Fibroblast of pulmonary artery (primary cell): ENCODE measurements at regions not wholly inside any gene's neighbourhood (a gene's known extent, or its start where the extent isn't known, plus 50 kb on each side); places are given as distances from the start of the nearest gene placed in this dataset.
"Not testable (repeated sequence)": the region's sequence is repeated elsewhere in the genome, so short reads cannot be mapped to it uniquely, and the experiment has no call there.

Experiments
- DNase-seq: peaks from one replicate; pipeline ENCODE4 v3.0.0-alpha.2; 2010; ENCODE audit warnings: low read depth
- H3K4me3 ChIP-seq: replicated peaks from 2 replicates; pipeline ENCODE4 v1.5.1; 2011; ENCODE audit warnings: low read depth, mild to moderate bottlenecking, control low read depth, low read length, moderate library complexity
- TF ChIP-seq, protein P1 (sequence below): IDR thresholded peaks from 2 replicates; pipeline ENCODE4 v1.5.1; 2011; ENCODE audit warnings: mild to moderate bottlenecking, control low read depth, low read length, inconsistent platforms; ENCODE audit errors: missing control alignments

DNA sequence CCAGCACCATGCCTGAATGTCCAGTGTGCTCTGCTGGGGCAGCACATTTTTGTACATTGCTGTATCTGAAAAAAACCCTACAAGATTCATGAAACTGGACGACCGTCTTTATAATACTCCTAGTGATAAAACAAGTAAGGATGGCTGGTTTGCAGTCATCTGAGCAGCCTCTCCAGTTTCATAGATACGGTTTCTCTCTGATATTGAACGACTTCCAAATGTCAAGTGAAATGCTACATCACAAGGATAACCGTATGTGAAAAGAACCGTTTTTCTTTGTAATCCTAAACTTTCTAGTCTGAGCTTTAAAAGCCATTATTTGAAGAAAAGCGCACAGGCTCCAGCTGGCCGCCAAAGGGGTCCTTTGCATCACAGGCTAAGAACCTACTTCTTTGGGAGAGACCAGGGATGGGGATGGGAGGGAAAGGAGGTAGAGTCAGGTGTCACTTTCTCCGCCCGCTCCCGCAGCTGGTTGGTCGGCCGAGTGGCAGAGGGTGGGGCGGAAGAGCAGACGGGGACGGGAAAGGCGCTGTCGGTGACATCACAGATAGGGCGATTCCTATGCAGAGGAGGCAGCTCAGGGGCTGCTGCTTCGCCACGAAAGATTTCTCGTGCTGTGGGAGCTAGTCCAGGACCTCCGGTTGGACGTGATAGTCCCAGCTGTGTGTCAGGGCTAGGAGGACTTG is 180.4 kb upstream of the NOTCH2NLA start:
- H3K4me3 ChIP-seq, result not testable (repeated sequence)
- DNase-seq, result peak; percentile 46

DNA sequence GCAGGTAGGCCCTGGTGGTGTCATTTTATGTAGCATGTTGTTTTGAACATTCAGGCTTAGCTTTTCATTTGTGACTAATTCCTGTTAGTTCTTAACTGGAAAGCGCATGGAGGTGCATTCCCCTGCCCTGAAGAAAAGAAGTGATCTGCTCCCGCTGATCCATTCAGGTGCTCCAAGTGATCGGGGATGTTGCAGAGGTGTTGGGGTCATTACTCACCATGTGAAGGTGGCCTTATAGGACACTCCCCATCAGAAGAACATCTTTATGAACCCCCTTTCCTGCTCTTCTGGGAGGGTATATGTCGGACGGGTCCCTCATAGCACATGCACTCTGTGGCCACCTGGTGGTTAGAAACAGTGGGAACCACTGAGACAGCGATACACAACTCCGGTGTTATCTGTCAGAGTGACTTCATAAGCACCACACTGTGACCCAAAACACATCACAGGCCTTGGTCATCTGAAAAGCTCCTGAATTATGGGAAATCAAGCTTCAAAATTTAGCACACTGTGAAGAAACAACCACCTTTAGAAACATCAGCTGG is 172.5 kb upstream of the NOTCH2NLA start:
- TF ChIP-seq, protein P1, sequence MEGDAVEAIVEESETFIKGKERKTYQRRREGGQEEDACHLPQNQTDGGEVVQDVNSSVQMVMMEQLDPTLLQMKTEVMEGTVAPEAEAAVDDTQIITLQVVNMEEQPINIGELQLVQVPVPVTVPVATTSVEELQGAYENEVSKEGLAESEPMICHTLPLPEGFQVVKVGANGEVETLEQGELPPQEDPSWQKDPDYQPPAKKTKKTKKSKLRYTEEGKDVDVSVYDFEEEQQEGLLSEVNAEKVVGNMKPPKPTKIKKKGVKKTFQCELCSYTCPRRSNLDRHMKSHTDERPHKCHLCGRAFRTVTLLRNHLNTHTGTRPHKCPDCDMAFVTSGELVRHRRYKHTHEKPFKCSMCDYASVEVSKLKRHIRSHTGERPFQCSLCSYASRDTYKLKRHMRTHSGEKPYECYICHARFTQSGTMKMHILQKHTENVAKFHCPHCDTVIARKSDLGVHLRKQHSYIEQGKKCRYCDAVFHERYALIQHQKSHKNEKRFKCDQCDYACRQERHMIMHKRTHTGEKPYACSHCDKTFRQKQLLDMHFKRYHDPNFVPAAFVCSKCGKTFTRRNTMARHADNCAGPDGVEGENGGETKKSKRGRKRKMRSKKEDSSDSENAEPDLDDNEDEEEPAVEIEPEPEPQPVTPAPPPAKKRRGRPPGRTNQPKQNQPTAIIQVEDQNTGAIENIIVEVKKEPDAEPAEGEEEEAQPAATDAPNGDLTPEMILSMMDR, result peak; percentile 38
- not testable (repeated sequence) for H3K4me3 ChIP-seq, DNase-seq

DNA sequence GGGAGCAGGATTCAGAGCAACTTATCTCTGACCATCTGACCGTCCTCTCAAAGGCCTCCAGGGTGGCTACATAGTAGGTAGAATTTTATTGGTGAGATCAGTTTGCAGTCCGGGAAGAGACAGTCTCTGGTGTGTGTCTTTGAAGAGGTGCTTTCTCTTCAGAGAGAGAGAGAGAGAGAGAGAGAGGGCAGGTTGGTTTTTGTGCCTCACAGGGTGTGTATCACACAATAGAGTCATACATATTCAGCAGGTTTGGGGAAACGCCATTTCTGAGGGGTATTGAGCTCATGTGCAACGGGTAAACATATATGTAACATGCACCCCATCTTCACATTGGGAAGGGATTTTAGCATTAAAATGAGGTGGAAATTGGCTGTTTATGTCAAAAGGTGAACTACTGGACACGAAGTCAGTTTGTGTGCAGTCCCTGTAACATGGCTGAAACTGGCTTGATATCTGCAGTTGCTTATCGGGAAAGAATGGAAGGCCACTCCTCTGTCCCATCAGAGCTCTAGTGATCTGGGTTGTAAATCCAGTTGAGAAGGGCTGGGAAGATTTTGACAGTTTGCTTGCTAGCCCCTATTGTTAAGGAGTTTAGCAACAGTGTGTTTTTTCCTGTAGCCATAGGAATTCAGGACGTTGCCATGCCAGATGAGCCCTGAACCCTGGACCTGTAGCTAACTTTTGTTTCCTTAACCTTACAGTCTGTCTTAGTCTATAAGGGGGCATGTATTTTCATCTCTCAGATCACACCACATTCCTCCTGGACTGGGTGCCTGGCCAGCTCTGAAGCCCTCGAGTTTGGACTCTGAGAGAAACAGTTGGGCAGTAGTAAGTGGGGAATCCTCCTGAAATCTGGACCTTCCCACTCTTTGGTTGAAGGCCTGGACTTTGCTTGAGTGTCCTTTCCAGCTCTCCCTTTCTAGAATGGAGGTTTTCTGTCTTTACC is 171.6 kb upstream of the NOTCH2NLA start:
- not testable (repeated sequence) for DNase-seq, H3K4me3 ChIP-seq

DNA sequence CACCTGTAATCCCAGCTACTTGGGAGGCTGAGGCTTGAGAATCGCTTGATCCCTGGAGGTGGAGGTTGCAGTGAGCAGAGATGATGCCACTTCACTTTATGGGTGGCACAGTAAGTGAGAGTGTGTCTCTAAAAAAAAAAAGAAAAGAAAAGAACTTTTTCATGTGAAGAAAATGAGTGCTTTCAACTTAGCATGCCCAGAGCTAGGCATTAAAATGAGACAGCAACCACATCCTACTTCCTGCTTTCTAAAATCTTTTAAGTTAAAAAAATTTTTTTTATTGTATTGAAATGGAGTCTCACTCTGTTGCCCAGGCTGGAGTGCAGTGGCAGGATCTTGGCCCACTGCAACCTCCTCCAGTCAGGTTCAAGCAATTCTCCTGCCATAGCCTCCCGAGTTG is 170.4 kb upstream of the NOTCH2NLA start:
- H3K4me3 ChIP-seq, DNase-seq: not testable (repeated sequence)

DNA sequence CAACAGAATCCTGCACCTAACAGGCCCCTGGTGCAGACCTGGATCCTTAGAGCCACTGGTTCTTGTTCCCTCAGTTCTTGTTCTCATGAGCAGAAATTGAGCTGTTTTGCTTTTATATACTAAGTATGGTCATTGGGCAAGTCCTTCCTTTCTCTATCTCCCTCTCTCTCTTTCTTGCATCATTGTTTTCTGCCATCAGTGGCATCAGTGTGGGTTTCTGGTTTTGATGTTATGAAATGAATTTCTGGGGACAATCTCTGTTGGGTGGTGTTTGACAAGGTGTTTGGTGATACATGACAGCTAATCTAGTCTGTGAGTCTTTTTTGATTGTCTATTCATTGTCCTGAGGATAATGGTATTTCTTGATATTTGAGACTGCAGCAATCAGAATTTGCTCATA is 168.0 kb upstream of the NOTCH2NLA start:
- DNase-seq, H3K4me3 ChIP-seq: not testable (repeated sequence)

DNA sequence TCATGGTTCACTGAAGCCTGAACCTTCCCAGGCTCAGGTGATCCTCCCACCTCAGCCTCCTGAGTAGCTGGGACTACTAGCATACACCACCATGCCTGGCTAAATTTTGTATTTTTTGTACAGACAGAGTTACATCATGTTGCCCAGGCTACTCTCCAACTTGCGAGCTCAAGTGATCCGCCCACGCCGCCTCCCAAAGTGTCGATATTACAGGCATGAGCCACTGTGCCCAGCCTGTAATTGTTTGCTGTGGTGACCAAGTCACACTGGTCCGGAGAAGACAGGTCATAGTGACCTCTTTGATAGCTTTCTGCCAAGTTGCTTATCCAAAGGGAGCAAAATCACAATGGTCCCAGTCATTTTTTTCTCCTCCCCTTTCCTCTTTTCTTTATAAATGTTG is 167.4 kb upstream of the NOTCH2NLA start:
- DNase-seq, H3K4me3 ChIP-seq: not testable (repeated sequence)

DNA sequence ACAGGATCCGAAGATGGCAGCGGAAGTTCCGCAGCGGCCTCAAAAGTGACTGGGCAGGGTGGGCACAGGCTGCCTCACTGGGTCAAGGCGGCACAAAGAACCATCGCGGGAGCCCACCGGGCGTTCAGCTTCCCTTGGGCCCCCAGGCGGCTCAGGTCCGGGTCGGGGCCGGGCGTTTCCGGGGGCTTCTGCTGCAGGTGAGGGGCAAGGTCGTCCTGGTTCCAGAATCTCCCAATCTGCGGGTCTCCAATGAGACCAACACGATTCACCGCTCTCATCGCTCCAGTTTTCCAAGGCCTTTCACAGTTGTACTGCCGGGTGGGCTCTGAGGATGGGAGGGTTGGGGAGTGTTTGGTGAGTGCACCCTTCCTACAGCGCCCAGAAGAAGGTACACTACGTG is 165.0 kb upstream of the NOTCH2NLA start:
- H3K4me3 ChIP-seq, result not testable (repeated sequence)

DNA sequence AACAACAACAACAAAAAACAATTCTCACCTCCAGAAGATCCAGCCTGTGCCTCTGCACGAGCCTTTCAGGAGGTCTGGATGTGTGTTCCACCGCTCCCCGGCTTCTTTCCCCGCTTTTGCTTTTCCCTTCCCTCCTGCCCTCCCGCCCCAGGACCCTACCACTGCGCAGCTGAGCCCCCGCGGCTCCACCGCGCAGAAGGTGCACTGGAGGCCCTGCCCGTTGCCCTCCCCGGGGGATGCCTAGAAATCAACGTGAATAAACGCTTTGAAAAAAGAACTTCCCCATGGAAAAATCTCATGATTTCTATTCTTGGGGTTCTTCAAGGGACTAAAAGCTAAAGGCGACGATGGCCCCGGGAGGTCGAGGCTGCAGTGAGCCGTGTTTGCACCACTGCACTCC is 164.3 kb upstream of the NOTCH2NLA start:
- not testable (repeated sequence) for H3K4me3 ChIP-seq

More for the DNA sequence above, 165.0 kb upstream of the NOTCH2NLA start:
- DNase-seq, result not testable (repeated sequence)

DNA sequence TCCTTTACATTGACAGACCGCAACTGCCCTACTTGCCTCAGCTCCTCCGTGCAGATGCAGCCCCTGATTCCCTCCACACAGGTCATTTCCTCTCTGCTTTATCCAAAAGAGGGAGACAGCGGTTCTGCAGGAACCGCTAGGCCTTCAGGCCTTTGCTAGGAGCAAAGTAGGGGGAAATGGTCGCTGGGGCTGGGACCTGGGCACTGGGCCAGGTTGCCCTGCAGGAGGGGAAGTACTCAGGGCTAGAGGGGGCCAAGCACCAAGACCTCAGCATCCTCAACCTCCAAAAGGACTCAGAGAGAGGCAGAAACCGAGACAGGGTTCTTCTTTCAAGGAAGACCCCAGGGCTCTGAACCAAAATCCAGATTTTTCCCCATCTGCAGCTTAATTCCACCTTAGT is 160.4 kb upstream of the NOTCH2NLA start:
- DNase-seq, H3K4me3 ChIP-seq: not testable (repeated sequence)

More for the DNA sequence above, 164.3 kb upstream of the NOTCH2NLA start:
- not testable (repeated sequence) for DNase-seq

DNA sequence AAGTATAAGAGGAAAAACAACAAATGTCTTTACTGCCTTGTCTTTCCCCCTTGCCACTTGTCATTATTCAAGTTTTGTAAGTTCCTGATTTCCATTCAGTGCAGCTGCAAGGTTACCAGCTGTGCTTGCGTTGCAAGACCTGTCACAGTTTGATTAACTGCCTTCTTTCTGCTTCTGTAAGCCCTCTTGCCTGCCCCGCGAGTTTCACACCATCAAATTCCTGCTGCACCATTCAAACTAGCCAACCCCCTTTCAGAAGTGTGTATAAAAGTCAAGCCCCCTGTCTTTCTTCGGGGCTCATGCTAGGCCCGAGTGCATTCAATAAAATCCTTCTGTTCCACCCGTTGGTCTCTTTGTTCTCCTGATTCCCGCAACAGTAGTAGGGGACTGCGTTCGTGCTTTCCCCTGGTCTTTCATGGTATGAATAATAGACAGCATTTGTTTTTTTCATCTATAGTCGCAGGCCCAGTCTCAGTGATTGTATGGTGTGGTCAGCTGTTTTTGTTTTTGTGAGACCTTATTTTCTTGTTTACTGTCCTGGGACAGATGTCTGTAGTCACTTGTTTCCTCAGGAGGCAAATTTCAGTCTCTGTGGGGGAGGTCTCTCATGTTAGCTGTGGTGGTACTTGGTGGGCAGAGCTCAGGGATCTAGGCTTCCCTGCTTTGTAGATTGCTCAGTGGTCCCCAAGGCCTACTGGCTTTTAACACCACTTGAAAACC is 159.1 kb upstream of the NOTCH2NLA start:
- not testable (repeated sequence) for H3K4me3 ChIP-seq

DNA sequence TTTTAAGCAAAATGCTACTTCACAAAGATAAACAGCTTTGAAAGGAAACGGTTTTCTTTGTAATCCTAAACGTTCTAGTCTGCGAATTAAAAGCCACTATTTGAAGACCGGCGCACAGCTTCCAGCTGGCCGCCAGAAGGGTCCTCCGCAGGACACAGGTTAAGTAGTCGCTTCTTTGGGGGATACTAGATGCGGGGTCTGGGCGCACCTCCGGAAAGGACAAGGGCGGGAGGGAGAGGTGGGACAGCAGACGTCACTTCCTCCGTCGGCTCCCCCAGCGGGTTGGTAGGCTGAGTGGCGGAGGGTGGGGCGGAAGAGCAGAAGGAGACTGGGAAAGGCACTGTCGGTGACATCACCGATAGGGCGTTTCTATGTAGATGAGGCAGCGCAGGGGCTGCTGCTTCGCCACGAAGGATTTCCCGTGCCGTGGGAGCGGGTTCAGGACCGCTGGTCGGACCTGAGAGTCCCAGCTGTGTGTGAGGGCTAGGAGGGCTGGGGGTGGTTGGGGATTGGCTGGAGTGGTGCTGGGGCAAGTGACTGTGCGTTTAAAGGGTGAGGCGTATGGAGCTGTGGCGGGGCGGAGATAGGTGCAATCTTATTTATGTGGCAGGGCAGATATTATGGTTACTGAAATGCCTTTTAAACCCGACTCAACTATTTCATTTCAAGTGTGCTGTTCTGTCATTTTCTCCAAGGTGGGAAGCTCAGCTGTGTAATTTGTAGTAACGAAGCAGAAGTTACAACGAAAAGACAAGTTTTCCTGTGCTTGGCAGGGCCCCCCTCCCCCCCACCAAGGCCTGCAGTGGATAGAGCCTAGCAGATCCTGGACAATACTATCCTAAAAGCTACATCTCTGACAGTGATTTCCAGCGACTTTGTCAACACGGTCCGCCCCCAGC is 158.3 kb upstream of the NOTCH2NLA start:
- peak; percentile 94 for DNase-seq
- H3K4me3 ChIP-seq, result peak overlapping the region; percentile 54

More for the DNA sequence above, 159.1 kb upstream of the NOTCH2NLA start:
- DNase-seq, result not testable (repeated sequence)

DNA sequence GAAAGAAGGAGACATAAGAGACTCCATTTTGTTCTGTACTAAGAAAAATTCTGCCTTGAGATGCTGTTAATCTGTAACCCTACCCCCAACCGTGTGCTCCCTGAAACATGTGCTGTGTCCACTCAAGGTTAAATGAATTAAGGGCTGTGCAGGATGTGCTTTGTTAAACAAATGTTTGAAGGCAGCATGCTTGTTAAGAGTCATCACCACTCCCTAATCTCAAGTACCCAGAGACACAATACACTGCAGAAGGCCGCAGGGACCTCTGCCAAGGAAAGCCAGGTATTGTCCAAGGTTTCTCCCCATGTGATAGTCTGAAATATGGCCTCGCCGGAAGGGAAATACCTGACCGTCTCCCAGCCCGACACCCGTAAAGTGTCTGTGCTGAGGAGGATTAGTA is 152.4 kb upstream of the NOTCH2NLA start:
- DNase-seq, result not testable (repeated sequence)

DNA sequence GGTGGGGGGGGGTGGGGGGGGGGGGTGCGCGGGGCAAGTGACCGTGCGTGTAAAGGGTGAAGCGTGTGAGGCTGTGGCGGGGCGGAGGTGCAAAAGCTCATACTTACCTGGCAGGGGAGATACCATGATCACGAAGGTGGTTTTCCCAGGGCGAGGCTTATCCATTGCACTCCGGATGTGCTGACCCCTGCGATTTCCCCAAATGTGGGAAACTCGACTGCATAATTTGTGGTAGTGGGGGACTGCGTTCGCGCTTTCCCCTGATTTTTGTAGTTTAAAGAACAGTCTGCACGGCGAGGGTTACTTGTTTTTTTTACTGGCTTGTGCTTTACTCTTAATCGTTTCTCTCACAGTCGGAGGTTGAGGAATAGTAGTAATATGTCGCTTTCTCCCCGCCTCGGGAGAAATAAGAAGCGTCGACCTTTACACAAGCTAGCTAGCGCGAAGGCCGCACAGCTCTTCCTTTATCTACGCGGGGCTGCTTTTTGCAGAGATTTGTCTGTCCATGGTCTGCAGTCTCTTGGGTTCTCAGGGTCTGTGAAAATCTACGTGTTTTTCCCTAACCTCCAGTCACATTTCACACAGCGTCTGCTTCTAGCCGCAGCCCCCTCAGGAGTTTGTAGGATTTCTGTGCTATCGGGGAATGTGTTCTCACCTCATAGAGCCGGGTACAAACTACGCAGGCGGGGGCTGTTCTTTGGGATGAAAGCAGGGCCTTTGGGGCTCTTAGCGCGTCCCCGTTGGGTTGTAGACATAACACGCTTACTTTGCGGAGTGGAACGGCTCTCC is 148.1 kb upstream of the NOTCH2NLA start:
- DNase-seq, result peak; percentile 98
- peak overlapping the region; percentile 24 for H3K4me3 ChIP-seq

More for the DNA sequence above, 152.4 kb upstream of the NOTCH2NLA start:
- not testable (repeated sequence) for H3K4me3 ChIP-seq

DNA sequence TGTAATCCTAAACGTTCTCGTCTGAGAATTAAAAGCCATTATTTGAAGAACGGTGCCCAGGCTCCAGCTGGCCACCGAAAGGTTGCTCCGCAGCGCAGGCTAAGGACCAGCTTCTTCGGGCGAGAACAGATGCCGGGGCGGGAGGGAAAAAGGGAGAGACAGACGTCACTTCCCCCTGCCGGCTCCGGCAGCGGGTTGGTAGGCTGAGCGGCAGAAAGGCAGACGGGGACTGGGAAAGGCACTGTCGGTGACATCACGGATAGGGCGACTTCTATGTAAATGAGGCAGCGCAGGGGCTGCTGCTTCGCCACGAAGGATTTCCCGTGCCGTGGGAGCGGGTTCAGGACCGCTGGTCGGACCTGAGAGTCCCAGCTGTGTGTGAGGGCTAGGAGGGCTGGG is 147.5 kb upstream of the NOTCH2NLA start:
- H3K4me3 ChIP-seq, result peak overlapping the region; percentile 46

DNA sequence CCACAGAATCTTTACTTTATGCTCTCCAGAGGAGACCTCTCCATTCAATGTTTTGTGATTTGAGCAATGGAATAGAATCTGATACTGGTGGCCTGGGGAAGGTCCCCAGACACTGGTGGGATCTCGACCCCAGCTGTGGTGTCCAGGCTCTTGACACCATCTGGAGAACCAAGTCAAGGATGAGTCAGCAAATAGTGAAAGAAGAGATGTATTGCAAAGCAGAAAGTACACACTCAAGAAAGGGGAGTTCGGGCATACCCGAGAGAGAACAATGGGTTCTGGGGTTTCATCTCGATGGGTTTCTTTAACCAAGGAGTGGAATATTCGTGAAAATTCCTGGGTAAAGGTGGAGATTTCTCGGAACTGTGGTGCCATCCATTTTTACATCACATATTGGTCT is 146.3 kb upstream of the NOTCH2NLA start:
- DNase-seq, H3K4me3 ChIP-seq: not testable (repeated sequence)

More for the DNA sequence above, 147.5 kb upstream of the NOTCH2NLA start:
- DNase-seq, result peak; percentile 85

DNA sequence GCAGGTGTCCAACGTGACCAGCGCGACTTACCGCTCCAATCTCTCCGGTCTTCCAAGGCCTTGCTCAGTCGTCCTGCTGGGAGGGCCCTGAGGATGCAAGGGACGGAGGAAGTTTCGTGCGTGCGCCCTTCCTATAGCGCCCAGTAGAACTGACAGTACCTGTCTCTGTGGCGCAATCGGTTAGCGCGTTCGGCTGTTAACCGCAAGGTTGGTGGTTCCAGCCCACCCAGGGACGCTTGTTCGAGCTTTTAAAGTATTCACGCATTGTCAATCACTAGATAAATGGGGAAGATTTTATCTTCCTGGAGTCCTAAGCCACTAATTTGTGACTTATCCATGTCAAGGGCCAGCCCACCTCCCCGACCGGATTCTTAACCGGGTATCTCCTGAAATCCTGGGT is 141.1 kb upstream of the NOTCH2NLA start:
- peak overlapping the region; percentile 43 for H3K4me3 ChIP-seq

More for the DNA sequence above, 141.1 kb upstream of the NOTCH2NLA start:
- peak; percentile 52 for DNase-seq
